H7 (cell line): ENCODE measurements at regions not wholly inside any gene's neighbourhood (a gene's known extent, or its start where the extent isn't known, plus 50 kb on each side); places are given as distances from the start of the nearest gene placed in this dataset.

ENCODE experiments used
- DNase-seq: peaks from one replicate; pipeline ENCODE4 v3.0.0; 2012
- H3K27me3 ChIP-seq: 2 replicates; pipeline ENCODE4 v1.6.0; 2011; ENCODE audit warnings: mild to moderate bottlenecking, low read length; ENCODE audit not compliant: control insufficient read depth, insufficient read depth
- H3K36me3 ChIP-seq: replicated peaks from 2 replicates; pipeline ENCODE4 v1.5.1; 2011; ENCODE audit warnings: low read length; ENCODE audit not compliant: control insufficient read depth, insufficient read depth
- H3K4me3 ChIP-seq: 2 replicates; pipeline ENCODE4 v1.5.1; 2011; ENCODE audit warnings: low read depth, mild to moderate bottlenecking, control low read depth, low read length, moderate library complexity; ENCODE audit not compliant: insufficient read depth

GRCh38 chr1:5227114-5227513, 572.7 kb downstream of the AJAP1 start:
- Histone ChIP-seq H3K36me3 (no peaks in the 10 kb centered on the region), H3K4me3 (no peak overlapping the region), H3K27me3 (peaks cover 55% of the 10 kb centered on the region)
- DNase-seq, result no peak

- peak; percentile 51 for DNase-seq
- Histone ChIP-seq H3K4me3 (no peak overlapping the region), H3K36me3 (no peaks in the 10 kb centered on the region), H3K27me3 (peaks cover 64% of the 10 kb centered on the region)
Observed at GRCh38 chr1:5225707-5226704, 571.6 kb downstream of the AJAP1 start.

GRCh38 chr1:5223206-5223605, 568.8 kb downstream of the AJAP1 start:
- no peak for DNase-seq
- peaks cover 70% of the 10 kb centered on the region for H3K27me3 ChIP-seq
- H3K36me3 ChIP-seq, result no peaks in the 10 kb centered on the region

GRCh38 chr1:5222626-5223025, 568.2 kb downstream of the AJAP1 start:
- Histone ChIP-seq H3K4me3 (no peak overlapping the region), H3K36me3 (no peaks in the 10 kb centered on the region), H3K27me3 (peaks cover 68% of the 10 kb centered on the region)
- no peak for DNase-seq

More at GRCh38 chr1:5223206-5223605, 568.8 kb downstream of the AJAP1 start:
- H3K4me3 ChIP-seq, result no peak overlapping the region

- H3K36me3 ChIP-seq, result no peaks in the 10 kb centered on the region
- no peak overlapping the region for H3K4me3 ChIP-seq
- peaks cover 58% of the 10 kb centered on the region for H3K27me3 ChIP-seq
- no peak for DNase-seq
Observed at GRCh38 chr1:5221451-5221850, 567.0 kb downstream of the AJAP1 start.

GRCh38 chr1:5220821-5221220, 566.4 kb downstream of the AJAP1 start:
- no peak for DNase-seq
- Histone ChIP-seq H3K27me3 (peaks cover 58% of the 10 kb centered on the region), H3K4me3 (no peak overlapping the region), H3K36me3 (no peaks in the 10 kb centered on the region)

- no peak for DNase-seq
- Histone ChIP-seq H3K36me3 (no peaks in the 10 kb centered on the region), H3K27me3 (peaks cover 58% of the 10 kb centered on the region)
Observed at GRCh38 chr1:5220421-5220820, 566.0 kb downstream of the AJAP1 start.

GRCh38 chr1:5200006-5200405, 545.6 kb downstream of the AJAP1 start:
- no peak overlapping the region for H3K4me3 ChIP-seq

More at GRCh38 chr1:5220421-5220820, 566.0 kb downstream of the AJAP1 start:
- no peak overlapping the region for H3K4me3 ChIP-seq

GRCh38 chr1:5198328-5198727, 543.9 kb downstream of the AJAP1 start:
- DNase-seq, result no peak
- H3K4me3 ChIP-seq, result no peak overlapping the region
- no peaks in the 10 kb centered on the region; the same call in 1 of the 2 replicates for H3K27me3 ChIP-seq
- no peaks in the 10 kb centered on the region for H3K36me3 ChIP-seq

More at GRCh38 chr1:5200006-5200405, 545.6 kb downstream of the AJAP1 start:
- no peaks in the 10 kb centered on the region for H3K36me3 ChIP-seq
- no peaks in the 10 kb centered on the region; the same call in 1 of the 2 replicates for H3K27me3 ChIP-seq
- no peak for DNase-seq

- Histone ChIP-seq H3K4me3 (no peak overlapping the region), H3K27me3 (no peaks in the 10 kb centered on the region), H3K36me3 (no peaks in the 10 kb centered on the region)
- no peak for DNase-seq
Observed at GRCh38 chr1:5191470-5191869, 537.1 kb downstream of the AJAP1 start.

- Histone ChIP-seq H3K36me3 (no peaks in the 10 kb centered on the region), H3K27me3 (no peaks in the 10 kb centered on the region), H3K4me3 (no peak overlapping the region)
- DNase-seq, result no peak
Observed at GRCh38 chr1:5189384-5189783, 535.0 kb downstream of the AJAP1 start.

GRCh38 chr1:5165762-5166161, 511.4 kb downstream of the AJAP1 start:
- DNase-seq, result no peak
- no peaks in the 10 kb centered on the region for H3K36me3 ChIP-seq

GRCh38 chr1:5164158-5164557, 509.7 kb downstream of the AJAP1 start:
- DNase-seq, result no peak
- no peaks in the 10 kb centered on the region for H3K36me3 ChIP-seq
- H3K4me3 ChIP-seq, result no peak overlapping the region
- no peaks in the 10 kb centered on the region for H3K27me3 ChIP-seq

More at GRCh38 chr1:5165762-5166161, 511.4 kb downstream of the AJAP1 start:
- no peaks in the 10 kb centered on the region; the same call in 1 of the 2 replicates for H3K27me3 ChIP-seq
- H3K4me3 ChIP-seq, result no peak overlapping the region

- H3K36me3 ChIP-seq, result no peaks in the 10 kb centered on the region
- peak; percentile 75 for DNase-seq
- no peak overlapping the region for H3K4me3 ChIP-seq
- H3K27me3 ChIP-seq, result no peaks in the 10 kb centered on the region
Observed at GRCh38 chr1:5161372-5161771, 507.0 kb downstream of the AJAP1 start.

GRCh38 chr1:5157175-5157574, 502.8 kb downstream of the AJAP1 start:
- Histone ChIP-seq H3K4me3 (no peak overlapping the region), H3K27me3 (no peaks in the 10 kb centered on the region), H3K36me3 (no peaks in the 10 kb centered on the region)
- no peak for DNase-seq
